ENCODE measurements at regions not wholly inside any gene's neighbourhood (a gene's known extent, or its start where the extent isn't known, plus 50 kb on each side); places are given as distances from the start of the nearest gene placed in this dataset.

GRCh38 chrX:22889819-22890218 is 109.9 kb upstream of the DDX53 start:
- Histone ChIP-seq H3K79me2 (replicated peaks; ENCODE audit: insufficient read depth, low read length) (no peaks in the 10 kb centered on the region), H2AFZ (ENCODE audit: low read depth, low read length) (no peak overlapping the region), H3K9me2 (ENCODE audit: insufficient read depth, low read length) (no peaks in the 10 kb centered on the region), H3K9ac (ENCODE audit: low read length) (no peak overlapping the region), H4K20me1 (ENCODE audit: insufficient read depth) (no peaks in the 10 kb centered on the region), H3K27me3 (ENCODE audit: insufficient read depth, low read depth, low read length) (no peaks in the 10 kb centered on the region), H3K4me2 (ENCODE audit: low read length) (no peak overlapping the region), H3K9me3 (ENCODE audit: low read length) (no peaks in the 10 kb centered on the region), H3K27ac (ENCODE audit: low read length) (no peak overlapping the region), H3K4me3 (ENCODE audit: low read length) (no peak overlapping the region), H3K36me3 (ENCODE audit: insufficient read depth, low read length) (no peaks in the 10 kb centered on the region), H3F3A (ENCODE audit: insufficient read depth, low read length, poor library complexity, severe bottlenecking) (no peaks in the 10 kb centered on the region)
- TF ChIP-seq RAD21 (conservative IDR thresholded peaks at IDR 0.05), result no peak
- no peak for TF ChIP-seq CTCF (IDR thresholded peaks at IDR 0.05; ENCODE audit: poor library complexity, severe bottlenecking)
- TF ChIP-seq MXI1 (conservative IDR thresholded peaks at IDR 0.05; ENCODE audit: poor library complexity, severe bottlenecking), result no peak
- no peak for TF ChIP-seq EZH2 (IDR thresholded peaks at IDR 0.05; ENCODE audit: borderline replicate concordance, insufficient read depth, low read length, poor library complexity, severe bottlenecking)
- no peak for TF ChIP-seq TAF1 (IDR thresholded peaks at IDR 0.05; ENCODE audit: low read depth)

- Histone ChIP-seq H3K4me3 (ENCODE audit: low read length) (no peak overlapping the region), H3K27ac (ENCODE audit: low read length) (no peak overlapping the region), H3F3A (ENCODE audit: insufficient read depth, low read length, poor library complexity, severe bottlenecking) (no peaks in the 10 kb centered on the region), H3K36me3 (ENCODE audit: insufficient read depth, low read length) (no peaks in the 10 kb centered on the region), H3K9me2 (ENCODE audit: insufficient read depth, low read length) (no peaks in the 10 kb centered on the region), H3K9me3 (ENCODE audit: low read length) (no peaks in the 10 kb centered on the region), H4K20me1 (ENCODE audit: insufficient read depth) (no peaks in the 10 kb centered on the region), H3K9ac (ENCODE audit: low read length) (no peak overlapping the region), H3K79me2 (replicated peaks; ENCODE audit: insufficient read depth, low read length) (no peaks in the 10 kb centered on the region), H2AFZ (ENCODE audit: low read depth, low read length) (no peak overlapping the region), H3K4me2 (ENCODE audit: low read length) (no peak overlapping the region), H3K27me3 (ENCODE audit: insufficient read depth, low read depth, low read length) (no peaks in the 10 kb centered on the region)
- no peak for TF ChIP-seq EP300 (conservative IDR thresholded peaks at IDR 0.05; ENCODE audit: poor library complexity, severe bottlenecking)
- no peak for TF ChIP-seq MXI1 (conservative IDR thresholded peaks at IDR 0.05; ENCODE audit: poor library complexity, severe bottlenecking)
- no peak for TF ChIP-seq TAF1 (IDR thresholded peaks at IDR 0.05; ENCODE audit: low read depth)
- no peak for TF ChIP-seq CTCF (IDR thresholded peaks at IDR 0.05; ENCODE audit: poor library complexity, severe bottlenecking)
- no peak for TF ChIP-seq RAD21 (conservative IDR thresholded peaks at IDR 0.05)
- no peak for TF ChIP-seq SMC3 (conservative IDR thresholded peaks at IDR 0.05; ENCODE audit: poor library complexity)
- TF ChIP-seq REST (IDR thresholded peaks at IDR 0.05; ENCODE audit: borderline replicate concordance), result no peak
- no peak for TF ChIP-seq EZH2 (IDR thresholded peaks at IDR 0.05; ENCODE audit: borderline replicate concordance, insufficient read depth, low read length, poor library complexity, severe bottlenecking)
- TF ChIP-seq POLR2AphosphoS5 (IDR thresholded peaks at IDR 0.05), result no peak
Observed at GRCh38 chrX:22912616-22913015, 87.1 kb upstream of the DDX53 start.

Data from neural cell (in vitro differentiated cells).